ENCODE measurements at regions not wholly inside any gene's neighbourhood (a gene's known extent, or its start where the extent isn't known, plus 50 kb on each side); places are given as distances from the start of the nearest gene placed in this dataset.
A peak's percentile ranks its signal among the peaks of the same experiment; 100 is the strongest.

GRCh38 chr4:31674313-31674947, 954.3 kb downstream of the PCDH7 start:
- Mint-ChIP-seq H3K4me1 (peaks cover 0 to 2% of the 10 kb centered on the region in 2 experiments; a peak in 1 of 4 replicates), H3K27ac (no peak overlapping the region), H3K9me3 (no peaks in the 10 kb centered on the region), H3K36me3 (ENCODE audit: insufficient read depth in 1 of 3, low read depth in 3 of 3) (no peaks in the 10 kb centered on the region), H3K4me3 (no peak overlapping the region), H3K27me3 (ENCODE audit: low read depth) (no peaks in the 10 kb centered on the region)
- no peak overlapping the region for H4K91ac ChIP-seq (ENCODE audit: insufficient read length, low read depth, low read length)
- no peaks in the 10 kb centered on the region for H3K79me2 ChIP-seq (ENCODE audit: insufficient read depth, low read length)
- no peak overlapping the region for H2BK5ac ChIP-seq (ENCODE audit: insufficient read length, low read length)
- no peaks in the 10 kb centered on the region for H3K27me3 ChIP-seq (ENCODE audit: insufficient read depth, low read length)
- no peak overlapping the region for H3K27ac ChIP-seq (ENCODE audit: insufficient read length, low read depth, low read length)
- no peak overlapping the region for H3K18ac ChIP-seq (ENCODE audit: insufficient read length, low read depth, low read length)
- H3K56ac ChIP-seq (ENCODE audit: insufficient read length, low read depth, low read length) = no peak overlapping the region
- no peak overlapping the region for H2AFZ ChIP-seq (ENCODE audit: low read length)
- no peaks in the 10 kb centered on the region for H3K4me1 ChIP-seq (ENCODE audit: insufficient read depth, low read length)
- H3K14ac ChIP-seq (ENCODE audit: insufficient read depth, low read length) = no peak overlapping the region
- no peaks in the 10 kb centered on the region for H3K23me2 ChIP-seq (ENCODE audit: insufficient read length, low read depth, low read length, poor library complexity, severe bottlenecking)
- no peaks in the 10 kb centered on the region for H3K79me1 ChIP-seq (ENCODE audit: insufficient read depth, low read depth, low read length, poor library complexity, severe bottlenecking)
- no peak overlapping the region for H2AK5ac ChIP-seq (ENCODE audit: insufficient read length, low read length)
- H4K8ac ChIP-seq (replicated peaks; ENCODE audit: insufficient read length, low read depth, low read length) = no peak overlapping the region
- H3K4ac ChIP-seq (ENCODE audit: low read depth, low read length) = no peak overlapping the region
- peak; percentile 71 for TF ChIP-seq CTCF (conservative IDR thresholded peaks at IDR 0.05)
- no CpG with 5 or more reads among the region's 1 CpG for WGBS (ENCODE audit: extremely low coverage, insufficient read length, low lambda C conversion rate)
- peak; percentile 34 for DNase-seq
- no peaks in the 10 kb centered on the region for H3K9me3 ChIP-seq (ENCODE audit: control insufficient read depth, low read depth, low read length)
- H4K5ac ChIP-seq (ENCODE audit: insufficient read length, low read depth, low read length) = no peak overlapping the region
- H3K9ac ChIP-seq (ENCODE audit: extremely low read depth, insufficient read length, low read length) = no peak overlapping the region
- no peak overlapping the region for H2BK20ac ChIP-seq (ENCODE audit: low read depth, low read length, poor library complexity, severe bottlenecking)
- no peak overlapping the region for H3T11ph ChIP-seq (ENCODE audit: low read length)
- no peak overlapping the region for H2BK120ac ChIP-seq (ENCODE audit: low read depth, low read length, poor library complexity, severe bottlenecking)
- no peak overlapping the region for H2BK12ac ChIP-seq (ENCODE audit: insufficient read length, low read depth, low read length)
- H3K4me2 ChIP-seq (ENCODE audit: insufficient read depth, insufficient read length, low read length) = no peak overlapping the region
- no peaks in the 10 kb centered on the region for H4K20me1 ChIP-seq (ENCODE audit: control insufficient read depth, insufficient read depth, insufficient read length)
- H3K23ac ChIP-seq (ENCODE audit: insufficient read length, low read depth, low read length) = no peak overlapping the region
- H2BK15ac ChIP-seq (ENCODE audit: low read depth, low read length) = no peak overlapping the region

All from H9 (cell line).